ENCODE measurements at regions not wholly inside any gene's neighbourhood (a gene's known extent, or its start where the extent isn't known, plus 50 kb on each side); places are given as distances from the start of the nearest gene placed in this dataset.

DNA sequence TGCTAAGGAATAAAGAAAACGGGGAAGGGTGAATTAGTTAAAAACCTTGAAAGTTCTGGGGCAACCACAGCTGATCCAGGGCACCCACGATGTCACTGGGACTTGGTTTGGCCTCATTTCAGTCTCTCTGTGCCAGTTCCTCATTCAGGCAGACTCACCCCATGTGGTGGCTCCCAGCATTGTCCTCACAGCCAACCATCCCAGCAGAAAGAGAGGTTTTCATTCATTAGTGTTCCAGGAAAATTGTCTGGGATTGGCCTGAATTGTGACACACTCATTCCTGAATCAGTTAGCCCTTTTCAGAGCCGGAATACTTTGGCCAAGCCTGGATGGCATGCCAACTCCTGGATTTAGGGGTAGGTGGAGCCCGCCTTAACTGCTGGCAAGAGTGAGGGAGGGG, 367.7 kb downstream of the PRDM2 start:
- intact Hi-C loops (cut with micrococcal nuclease; ENCODE audit: unreplicated experiment) (no loop called here), in situ Hi-C loops (cut with HindIII; ENCODE audit: extremely low pct_ligation_motif_present, low pct_unique_long_range_greater_than_20kb) (no loop called here)
- Histone ChIP-seq H3K4me1 (ENCODE audit: insufficient read depth, low read length) (no peaks in the 10 kb centered on the region), H3K4me2 (ENCODE audit: low read depth, low read length) (no peak overlapping the region), H3K9ac (ENCODE audit: insufficient read depth, low read depth, low read length) (no peak overlapping the region), H2AFZ (ENCODE audit: low read length) (no peak overlapping the region), H3K27ac (ENCODE audit: extremely low read length, insufficient read depth, low read length) (no peak overlapping the region), H3K9me3 (ENCODE audit: low read length) (no peaks in the 10 kb centered on the region), H3K79me2 (ENCODE audit: insufficient read depth, low read length) (no peaks in the 10 kb centered on the region), H3K36me3 (replicated peaks in 1 of 2; ENCODE audit: control insufficient read depth in 1 of 2, insufficient read depth in 2 of 2, low read length in 2 of 2) (no peaks in the 10 kb centered on the region), H3K4me3 (replicated peaks in 1 of 3; ENCODE audit: insufficient read depth in 1 of 3, low read depth in 2 of 3, low read length in 3 of 3) (no peak overlapping the region), H3K27me3 (ENCODE audit: control insufficient read depth in 1 of 2, insufficient read depth in 2 of 2, low read length in 2 of 2) (no peaks in the 10 kb centered on the region), H4K20me1 (ENCODE audit: insufficient read depth, low read length) (no peaks in the 10 kb centered on the region)
- TF ChIP-seq ZNF550 (CRISPR knock-in tag; IDR thresholded peaks at IDR 0.05; ENCODE audit: borderline replicate concordance) (no peak), ZNF275 (CRISPR knock-in tag; IDR thresholded peaks at IDR 0.05; ENCODE audit: borderline replicate concordance) (no peak), SNAPC5 (CRISPR knock-in tag; IDR thresholded peaks at IDR 0.05; ENCODE audit: borderline replicate concordance) (no peak), CERS6 (CRISPR knock-in tag; IDR thresholded peaks at IDR 0.05) (no peak), IKZF1 (IDR thresholded peaks at IDR 0.05) (no peak), CBX1 (IDR thresholded peaks at IDR 0.05; ENCODE audit: low read depth) (no peak), ZNF781 (CRISPR knock-in tag; IDR thresholded peaks at IDR 0.05; ENCODE audit: borderline replicate concordance, not compliant biosample characterization) (no peak), ZNF672 (CRISPR knock-in tag; IDR thresholded peaks at IDR 0.05) (no peak), ZNF432 (CRISPR knock-in tag; IDR thresholded peaks at IDR 0.05; ENCODE audit: borderline replicate concordance) (no peak), MIER3 (CRISPR knock-in tag; IDR thresholded peaks at IDR 0.05; ENCODE audit: borderline replicate concordance) (no peak), CREB1 (IDR thresholded peaks at IDR 0.05) (no peak), CREB1 (CRISPR knock-in tag; IDR thresholded peaks at IDR 0.05) (no peak), GRHL1 (CRISPR knock-in tag; conservative IDR thresholded peaks at IDR 0.05) (no peak), ZFP82 (CRISPR knock-in tag; IDR thresholded peaks at IDR 0.05; ENCODE audit: borderline replicate concordance) (no peak)
- TF ChIP-seq, protein P1, sequence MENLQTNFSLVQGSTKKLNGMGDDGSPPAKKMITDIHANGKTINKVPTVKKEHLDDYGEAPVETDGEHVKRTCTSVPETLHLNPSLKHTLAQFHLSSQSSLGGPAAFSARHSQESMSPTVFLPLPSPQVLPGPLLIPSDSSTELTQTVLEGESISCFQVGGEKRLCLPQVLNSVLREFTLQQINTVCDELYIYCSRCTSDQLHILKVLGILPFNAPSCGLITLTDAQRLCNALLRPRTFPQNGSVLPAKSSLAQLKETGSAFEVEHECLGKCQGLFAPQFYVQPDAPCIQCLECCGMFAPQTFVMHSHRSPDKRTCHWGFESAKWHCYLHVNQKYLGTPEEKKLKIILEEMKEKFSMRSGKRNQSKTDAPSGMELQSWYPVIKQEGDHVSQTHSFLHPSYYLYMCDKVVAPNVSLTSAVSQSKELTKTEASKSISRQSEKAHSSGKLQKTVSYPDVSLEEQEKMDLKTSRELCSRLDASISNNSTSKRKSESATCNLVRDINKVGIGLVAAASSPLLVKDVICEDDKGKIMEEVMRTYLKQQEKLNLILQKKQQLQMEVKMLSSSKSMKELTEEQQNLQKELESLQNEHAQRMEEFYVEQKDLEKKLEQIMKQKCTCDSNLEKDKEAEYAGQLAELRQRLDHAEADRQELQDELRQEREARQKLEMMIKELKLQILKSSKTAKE (CRISPR knock-in tag; IDR thresholded peaks at IDR 0.05; ENCODE audit: borderline replicate concordance) = no peak
- TF ChIP-seq, protein P2, sequence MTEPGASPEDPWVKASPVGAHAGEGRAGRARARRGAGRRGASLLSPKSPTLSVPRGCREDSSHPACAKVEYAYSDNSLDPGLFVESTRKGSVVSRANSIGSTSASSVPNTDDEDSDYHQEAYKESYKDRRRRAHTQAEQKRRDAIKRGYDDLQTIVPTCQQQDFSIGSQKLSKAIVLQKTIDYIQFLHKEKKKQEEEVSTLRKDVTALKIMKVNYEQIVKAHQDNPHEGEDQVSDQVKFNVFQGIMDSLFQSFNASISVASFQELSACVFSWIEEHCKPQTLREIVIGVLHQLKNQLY (CRISPR knock-in tag; IDR thresholded peaks at IDR 0.05) = no peak
- no peak for DNase-seq (ENCODE audit: low spot score)
- no peak for FAIRE-seq
- WGBS (ENCODE audit: low lambda C conversion rate) = 2% methylated on average over 4 of the region's 4 CpGs
- POLR2A ChIA-PET = no interaction called here
- CTCF ChIA-PET (ENCODE audit: low intra/inter-chr PET ratio, low total read pairs) = no interaction called here
- ATAC-seq = no peak
- BruUV-seq (replicated peaks) = no TSS peak
